ENCODE measurements at regions not wholly inside any gene's neighbourhood (a gene's known extent, or its start where the extent isn't known, plus 50 kb on each side); places are given as distances from the start of the nearest gene placed in this dataset.
A peak's percentile ranks its signal among the peaks of the same experiment; 100 is the strongest.

DNA sequence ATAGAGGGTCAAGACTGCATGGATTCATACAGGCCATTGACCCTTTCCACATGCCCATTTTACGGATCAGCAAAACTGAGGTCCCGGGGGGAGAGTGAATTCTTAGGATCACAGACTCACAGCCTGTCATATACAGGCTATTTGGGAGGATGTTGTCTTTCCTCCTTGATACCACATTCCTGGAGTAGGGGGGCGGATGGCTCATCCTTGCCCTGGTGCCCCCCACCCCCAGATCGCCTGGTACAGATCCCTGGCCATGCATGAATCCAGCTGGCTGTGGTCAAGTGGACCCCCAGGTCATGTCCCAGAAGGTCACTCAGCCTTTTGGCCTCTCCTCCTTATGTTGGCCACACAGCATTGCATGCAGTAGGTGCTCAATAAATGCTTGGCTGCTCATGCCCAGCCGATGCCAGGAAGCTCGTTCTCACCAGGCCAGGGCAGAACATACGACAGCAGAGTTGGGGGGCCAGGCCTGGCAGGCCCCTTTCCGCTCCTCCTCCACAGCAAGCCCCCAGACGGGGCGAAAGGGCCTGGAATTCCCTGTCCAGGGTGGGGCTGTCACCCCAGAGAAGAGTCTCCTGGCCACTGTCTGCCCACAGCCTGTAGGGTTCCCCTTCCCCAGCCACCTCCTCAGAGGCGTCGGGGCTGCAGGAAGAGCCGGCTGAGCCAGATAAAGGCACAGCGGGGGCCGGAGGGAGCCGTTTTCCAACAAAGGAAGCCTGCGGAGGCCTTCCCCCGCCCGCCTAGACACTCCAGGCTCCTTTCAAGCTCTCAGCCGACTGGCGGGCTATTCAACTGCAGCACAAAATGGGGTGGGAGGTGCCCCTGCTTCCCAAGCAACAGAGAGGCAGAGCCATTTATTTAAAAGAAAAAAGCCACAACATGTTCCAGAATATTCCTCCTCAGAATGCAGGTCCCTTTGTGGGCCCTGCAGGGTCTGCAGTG is 215.7 kb upstream of the CIBAR2 start (continued):
- TF ChIP-seq ZNF768 (CRISPR knock-in tag; IDR thresholded peaks at IDR 0.05) (peak; percentile 63; the same call in 1 of the 2 replicates), ARNT2 (CRISPR knock-in tag; IDR thresholded peaks at IDR 0.05; ENCODE audit: low read depth) (0 out of 2 replicates have a peak, but pooled peaks have one; percentile 7), JUN (CRISPR knock-in tag; IDR thresholded peaks at IDR 0.05) (no peak), HOXA3 (CRISPR knock-in tag; IDR thresholded peaks at IDR 0.05) (no peak), ZNF598 (CRISPR knock-in tag; IDR thresholded peaks at IDR 0.05; ENCODE audit: borderline replicate concordance) (no peak), PHF21A (CRISPR knock-in tag; IDR thresholded peaks at IDR 0.05) (no peak), KDM4B (CRISPR knock-in tag; IDR thresholded peaks at IDR 0.05) (no peak), GATA4 (IDR thresholded peaks at IDR 0.05; ENCODE audit: borderline replicate concordance, low read depth) (no peak), SKI (IDR thresholded peaks at IDR 0.05; ENCODE audit: partially characterized antibody) (no peak), ZNF713 (CRISPR knock-in tag; IDR thresholded peaks at IDR 0.05) (no peak), ZKSCAN8 (CRISPR knock-in tag; IDR thresholded peaks at IDR 0.05; ENCODE audit: borderline replicate concordance) (peak; percentile 98), SOX6 (IDR thresholded peaks at IDR 0.05) (no peak), SOX6 (CRISPR knock-in tag; IDR thresholded peaks at IDR 0.05) (no peak), HOXD1 (CRISPR knock-in tag; IDR thresholded peaks at IDR 0.05) (no peak), RELA (CRISPR knock-in tag; IDR thresholded peaks at IDR 0.05) (no peak), NFKB2 (CRISPR knock-in tag; IDR thresholded peaks at IDR 0.05; ENCODE audit: borderline replicate concordance) (no peak), SNRNP70 (IDR thresholded peaks at IDR 0.05; ENCODE audit: low read depth, low read length) (no peak), ZNF674 (CRISPR knock-in tag; IDR thresholded peaks at IDR 0.05; ENCODE audit: low read depth) (no peak), MYNN (CRISPR knock-in tag; IDR thresholded peaks at IDR 0.05; ENCODE audit: low read depth) (no peak), CHD4 (IDR thresholded peaks at IDR 0.05; ENCODE audit: borderline replicate concordance, low read length) (peak; percentile 78)
- TF ChIP-seq, protein P1, sequence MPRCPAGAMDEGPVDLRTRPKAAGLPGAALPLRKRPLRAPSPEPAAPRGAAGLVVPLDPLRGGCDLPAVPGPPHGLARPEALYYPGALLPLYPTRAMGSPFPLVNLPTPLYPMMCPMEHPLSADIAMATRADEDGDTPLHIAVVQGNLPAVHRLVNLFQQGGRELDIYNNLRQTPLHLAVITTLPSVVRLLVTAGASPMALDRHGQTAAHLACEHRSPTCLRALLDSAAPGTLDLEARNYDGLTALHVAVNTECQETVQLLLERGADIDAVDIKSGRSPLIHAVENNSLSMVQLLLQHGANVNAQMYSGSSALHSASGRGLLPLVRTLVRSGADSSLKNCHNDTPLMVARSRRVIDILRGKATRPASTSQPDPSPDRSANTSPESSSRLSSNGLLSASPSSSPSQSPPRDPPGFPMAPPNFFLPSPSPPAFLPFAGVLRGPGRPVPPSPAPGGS (CRISPR knock-in tag; IDR thresholded peaks at IDR 0.05) = peak; percentile 11; the same call in 1 of the 2 replicates
- TF ChIP-seq, protein P2, sequence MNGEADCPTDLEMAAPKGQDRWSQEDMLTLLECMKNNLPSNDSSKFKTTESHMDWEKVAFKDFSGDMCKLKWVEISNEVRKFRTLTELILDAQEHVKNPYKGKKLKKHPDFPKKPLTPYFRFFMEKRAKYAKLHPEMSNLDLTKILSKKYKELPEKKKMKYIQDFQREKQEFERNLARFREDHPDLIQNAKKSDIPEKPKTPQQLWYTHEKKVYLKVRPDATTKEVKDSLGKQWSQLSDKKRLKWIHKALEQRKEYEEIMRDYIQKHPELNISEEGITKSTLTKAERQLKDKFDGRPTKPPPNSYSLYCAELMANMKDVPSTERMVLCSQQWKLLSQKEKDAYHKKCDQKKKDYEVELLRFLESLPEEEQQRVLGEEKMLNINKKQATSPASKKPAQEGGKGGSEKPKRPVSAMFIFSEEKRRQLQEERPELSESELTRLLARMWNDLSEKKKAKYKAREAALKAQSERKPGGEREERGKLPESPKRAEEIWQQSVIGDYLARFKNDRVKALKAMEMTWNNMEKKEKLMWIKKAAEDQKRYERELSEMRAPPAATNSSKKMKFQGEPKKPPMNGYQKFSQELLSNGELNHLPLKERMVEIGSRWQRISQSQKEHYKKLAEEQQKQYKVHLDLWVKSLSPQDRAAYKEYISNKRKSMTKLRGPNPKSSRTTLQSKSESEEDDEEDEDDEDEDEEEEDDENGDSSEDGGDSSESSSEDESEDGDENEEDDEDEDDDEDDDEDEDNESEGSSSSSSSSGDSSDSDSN (CRISPR knock-in tag; IDR thresholded peaks at IDR 0.05) = no peak
- TF ChIP-seq, protein P3, sequence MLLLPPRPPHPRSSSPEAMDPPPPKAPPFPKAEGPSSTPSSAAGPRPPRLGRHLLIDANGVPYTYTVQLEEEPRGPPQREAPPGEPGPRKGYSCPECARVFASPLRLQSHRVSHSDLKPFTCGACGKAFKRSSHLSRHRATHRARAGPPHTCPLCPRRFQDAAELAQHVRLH (CRISPR knock-in tag; IDR thresholded peaks at IDR 0.05; ENCODE audit: borderline replicate concordance, low read depth) = no peak
- TF ChIP-seq, protein P4, sequence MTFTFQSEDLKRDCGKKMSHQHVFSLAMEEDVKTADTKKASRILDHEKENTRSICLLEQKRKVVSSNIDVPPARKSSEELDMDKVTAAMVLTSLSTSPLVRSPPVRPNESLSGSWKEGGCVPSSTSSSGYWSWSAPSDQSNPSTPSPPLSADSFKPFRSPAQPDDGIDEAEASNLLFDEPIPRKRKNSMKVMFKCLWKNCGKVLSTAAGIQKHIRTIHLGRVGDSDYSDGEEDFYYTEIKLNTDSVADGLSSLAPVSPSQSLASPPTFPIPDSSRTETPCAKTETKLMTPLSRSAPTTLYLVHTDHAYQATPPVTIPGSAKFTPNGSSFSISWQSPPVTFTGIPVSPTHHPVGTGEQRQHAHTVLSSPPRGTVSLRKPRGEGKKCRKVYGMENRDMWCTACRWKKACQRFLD (CRISPR knock-in tag; IDR thresholded peaks at IDR 0.05; ENCODE audit: borderline replicate concordance) = no peak
- TF ChIP-seq, protein P5, sequence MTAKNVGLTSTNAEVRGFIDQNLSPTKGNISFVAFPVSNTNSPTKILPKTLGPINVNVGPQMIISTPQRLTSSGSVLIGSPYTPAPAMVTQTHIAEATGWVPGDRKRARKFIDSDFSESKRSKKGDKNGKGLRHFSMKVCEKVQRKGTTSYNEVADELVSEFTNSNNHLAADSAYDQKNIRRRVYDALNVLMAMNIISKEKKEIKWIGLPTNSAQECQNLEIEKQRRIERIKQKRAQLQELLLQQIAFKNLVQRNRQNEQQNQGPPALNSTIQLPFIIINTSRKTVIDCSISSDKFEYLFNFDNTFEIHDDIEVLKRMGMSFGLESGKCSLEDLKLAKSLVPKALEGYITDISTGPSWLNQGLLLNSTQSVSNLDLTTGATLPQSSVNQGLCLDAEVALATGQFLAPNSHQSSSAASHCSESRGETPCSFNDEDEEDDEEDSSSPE (CRISPR knock-in tag; IDR thresholded peaks at IDR 0.05) = 0 out of 2 replicates have a peak, but pooled peaks have one; percentile 40
